Neuronal stem cell (in vitro differentiated cells): ENCODE measurements at regions not wholly inside any gene's neighbourhood (a gene's known extent, or its start where the extent isn't known, plus 50 kb on each side); places are given as distances from the start of the nearest gene placed in this dataset.

Source experiments
- DNase-seq: peaks from one replicate; pipeline ENCODE4 v3.0.0-alpha.2; 2013; ENCODE audit warnings: low spot score
- H2AFZ ChIP-seq: one replicate; pipeline ENCODE4 v1.6.1; 2013; ENCODE audit warnings: mild to moderate bottlenecking, low read length, inconsistent platforms
- H2AK5ac ChIP-seq: 2 replicates; pipeline ENCODE4 v1.6.1; 2013; ENCODE audit warnings: low read depth, mild to moderate bottlenecking, inconsistent platforms, low read length, moderate library complexity, mixed read lengths
- H2BK120ac ChIP-seq: 2 replicates; pipeline ENCODE4 v1.6.1; 2013; ENCODE audit warnings: low read depth, mild to moderate bottlenecking, inconsistent platforms, low read length, moderate library complexity, mixed read lengths
- H2BK12ac ChIP-seq: one replicate; pipeline ENCODE4 v1.6.1; 2013; ENCODE audit warnings: low read length, inconsistent platforms
- H2BK15ac ChIP-seq: 2 replicates; pipeline ENCODE4 v1.6.1; 2013; ENCODE audit warnings: mild to moderate bottlenecking, low read length, inconsistent platforms, mixed read lengths
- H2BK5ac ChIP-seq: one replicate; pipeline ENCODE4 v1.6.1; 2013; ENCODE audit warnings: inconsistent platforms, mild to moderate bottlenecking, low read length, moderate library complexity
- H3K14ac ChIP-seq: one replicate; pipeline ENCODE4 v1.6.1; 2013; ENCODE audit warnings: low read length, inconsistent platforms
- H3K18ac ChIP-seq: 2 replicates; pipeline ENCODE4 v1.6.1; 2013; ENCODE audit warnings: low read length, inconsistent platforms
- H3K23ac ChIP-seq: 2 replicates; pipeline ENCODE4 v1.6.1; 2013; ENCODE audit warnings: low read depth, mild to moderate bottlenecking, mixed read lengths, low read length, inconsistent platforms; ENCODE audit not compliant: poor library complexity
- H3K27ac ChIP-seq: replicated peaks from 3 replicates; pipeline ENCODE4 v1.5.1; 2013; ENCODE audit warnings: low read length, inconsistent platforms
- H3K27me3 ChIP-seq, 3 experiments: 2 replicates each; pipeline ENCODE4 v1.6.1; 2013; ENCODE audit warnings: low read length in 3 of 3, mild to moderate bottlenecking in 2 of 3, inconsistent platforms in 1 of 3, low read depth in 1 of 3, mixed read lengths in 1 of 3, moderate library complexity in 1 of 3; ENCODE audit not compliant: control insufficient read depth in 3 of 3, insufficient read depth in 3 of 3
- H3K36me3 ChIP-seq, 2 donors: replicated peaks in 1 of 2; 2 replicates each; pipeline ENCODE4 v1.6.1; 2013; ENCODE audit warnings: low read length in 2 of 2; ENCODE audit not compliant: control insufficient read depth in 2 of 2, insufficient read depth in 2 of 2
- H3K4ac ChIP-seq: 2 replicates; pipeline ENCODE4 v1.6.1; 2013; ENCODE audit warnings: inconsistent platforms, mild to moderate bottlenecking, low read length, moderate library complexity
- H3K4me1 ChIP-seq, 2 donors: 1 replicate in 1 of 2; 2 replicates in 1 of 2; pipeline ENCODE4 v1.6.1; 2013; ENCODE audit warnings: low read length in 2 of 2, low read depth in 1 of 2; ENCODE audit not compliant: control insufficient read depth in 2 of 2, insufficient read depth in 1 of 2
- H3K4me2 ChIP-seq: one replicate; pipeline ENCODE4 v1.6.1; 2013; ENCODE audit warnings: mild to moderate bottlenecking, low read length, inconsistent platforms; ENCODE audit not compliant: insufficient read depth, poor library complexity, severe bottlenecking
- H3K4me3 ChIP-seq, 2 donors: 2 replicates each; pipeline ENCODE4 v1.5.1; 2013; ENCODE audit warnings: low read length in 2 of 2, mild to moderate bottlenecking in 2 of 2, inconsistent platforms in 1 of 2, moderate library complexity in 1 of 2
- H3K79me1 ChIP-seq: one replicate; pipeline ENCODE4 v1.6.1; 2013; ENCODE audit warnings: low read depth, mild to moderate bottlenecking, inconsistent platforms, low read length, moderate library complexity
- H3K9ac ChIP-seq: one replicate; pipeline ENCODE4 v1.6.1; 2013; ENCODE audit warnings: mild to moderate bottlenecking, low read depth, low read length, inconsistent platforms; ENCODE audit not compliant: poor library complexity
- H3K9me3 ChIP-seq, 2 donors: replicated peaks in 1 of 2; 2 replicates each; pipeline versions ENCODE3 to v1.6.1; 2013; ENCODE audit warnings: low read length in 2 of 2, mild to moderate bottlenecking in 2 of 2, inconsistent platforms in 1 of 2, low read depth in 1 of 2, mixed read lengths in 1 of 2, moderate library complexity in 1 of 2; ENCODE audit not compliant: control insufficient read depth in 2 of 2, insufficient read depth in 1 of 2
- H4K8ac ChIP-seq: one replicate; pipeline ENCODE4 v1.6.1; 2013; ENCODE audit warnings: low read depth, mild to moderate bottlenecking, inconsistent platforms, low read length, moderate library complexity
- H4K91ac ChIP-seq: one replicate; pipeline ENCODE4 v1.6.1; 2013; ENCODE audit warnings: low read length, low read depth, mild to moderate bottlenecking, inconsistent platforms; ENCODE audit not compliant: poor library complexity
- WGBS, 2 donors: extraction: QIAGEN DNeasy Blood & Tissue Kit; methylation state at CpG; one replicate each; pipeline ENCODE4 v1.1.7; 2013; ENCODE audit warnings: missing lambda C conversion rate in 2 of 2, mixed read lengths in 1 of 2; ENCODE audit not compliant: insufficient read length in 2 of 2, insufficient replicate concordance in 1 of 2; ENCODE audit errors: extremely low coverage in 2 of 2; 5-methylcytosine and 5-hydroxymethylcytosine counted together

DNA sequence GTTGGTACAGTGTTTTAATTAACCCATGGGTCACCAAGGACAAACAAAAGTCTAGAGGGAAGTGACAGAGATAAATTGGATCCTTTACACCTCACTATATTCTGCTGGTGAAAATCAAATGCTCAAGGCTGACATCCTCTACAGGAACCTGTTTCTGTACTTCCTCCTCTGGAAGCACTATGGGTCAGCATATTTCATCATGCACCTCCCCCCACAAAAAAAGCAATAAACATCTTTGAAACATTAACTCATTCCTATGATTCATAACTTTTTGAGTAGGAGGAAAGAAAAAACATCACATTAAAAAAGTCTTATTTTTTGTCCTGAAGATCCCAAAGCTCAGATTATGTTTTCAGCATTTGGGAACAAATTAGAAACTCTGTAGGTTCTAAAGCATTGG is 588.3 kb upstream of the SGCG start:
- no peak overlapping the region for H3K9ac ChIP-seq
- no peak overlapping the region for H2AFZ ChIP-seq
- no peak overlapping the region for H3K14ac ChIP-seq
- H3K4ac ChIP-seq = no peak overlapping the region
- H3K79me1 ChIP-seq = no peaks in the 10 kb centered on the region
- no peak overlapping the region for H3K27ac ChIP-seq
- no peaks in the 10 kb centered on the region for H3K27me3 ChIP-seq
- H3K4me2 ChIP-seq = no peak overlapping the region
- no peak overlapping the region for H3K4me3 ChIP-seq
- H4K91ac ChIP-seq = no peak overlapping the region
- no peak overlapping the region for H2AK5ac ChIP-seq
- H3K4me1 ChIP-seq = peaks cover 0 to 2% of the 10 kb centered on the region in 2 donors
- H2BK120ac ChIP-seq = no peak overlapping the region
- no peaks in the 10 kb centered on the region for H3K36me3 ChIP-seq
- H3K23ac ChIP-seq = no peak overlapping the region
- no peak overlapping the region for H3K18ac ChIP-seq
- H3K9me3 ChIP-seq = no peaks in the 10 kb centered on the region
- DNase-seq = no peak
- H2BK5ac ChIP-seq = no peak overlapping the region
- no peak overlapping the region for H4K8ac ChIP-seq
- H2BK12ac ChIP-seq = no peak overlapping the region
- H2BK15ac ChIP-seq = no peak overlapping the region

DNA sequence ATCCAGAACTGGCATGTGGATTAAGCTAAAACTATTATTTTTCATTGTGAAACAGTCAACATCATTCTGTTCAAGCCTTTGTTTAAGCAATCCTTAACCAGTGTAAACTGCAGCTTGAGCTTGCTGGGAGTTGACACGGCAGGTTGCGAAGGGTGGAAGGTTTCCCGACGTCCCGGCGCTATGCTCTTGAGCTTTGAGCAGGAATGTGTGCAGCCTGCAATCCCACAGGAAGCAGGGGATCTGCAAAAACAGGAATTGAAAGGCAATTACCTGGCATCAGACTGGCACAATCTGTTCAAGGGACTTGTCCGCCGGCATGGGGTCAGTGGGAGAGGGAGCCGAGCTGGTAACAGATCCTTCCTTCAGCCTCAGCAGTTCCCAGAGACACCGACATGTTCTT is 586.7 kb upstream of the SGCG start:
- Histone ChIP-seq H3K4me2 (no peak overlapping the region), H4K8ac (no peak overlapping the region), H3K14ac (no peak overlapping the region), H2AK5ac (no peak overlapping the region), H2BK120ac (no peak overlapping the region), H3K27ac (no peak overlapping the region), H3K4me1 (peaks cover 0 to 2% of the 10 kb centered on the region in 2 donors), H2AFZ (peak overlapping the region; percentile 61), H2BK5ac (no peak overlapping the region), H3K9me3 (no peaks in the 10 kb centered on the region), H3K36me3 (no peaks in the 10 kb centered on the region), H4K91ac (no peak overlapping the region), H3K23ac (no peak overlapping the region), H3K18ac (peak overlapping the region; percentile 78), H3K9ac (no peak overlapping the region), H3K4ac (no peak overlapping the region), H2BK12ac (no peak overlapping the region), H3K27me3 (no peaks in the 10 kb centered on the region), H3K79me1 (no peaks in the 10 kb centered on the region), H3K4me3 (no peak overlapping the region), H2BK15ac (no peak overlapping the region)
- no peak for DNase-seq
- no CpG with 5 or more reads among the region's 10 CpGs for WGBS, 2 donors

DNA sequence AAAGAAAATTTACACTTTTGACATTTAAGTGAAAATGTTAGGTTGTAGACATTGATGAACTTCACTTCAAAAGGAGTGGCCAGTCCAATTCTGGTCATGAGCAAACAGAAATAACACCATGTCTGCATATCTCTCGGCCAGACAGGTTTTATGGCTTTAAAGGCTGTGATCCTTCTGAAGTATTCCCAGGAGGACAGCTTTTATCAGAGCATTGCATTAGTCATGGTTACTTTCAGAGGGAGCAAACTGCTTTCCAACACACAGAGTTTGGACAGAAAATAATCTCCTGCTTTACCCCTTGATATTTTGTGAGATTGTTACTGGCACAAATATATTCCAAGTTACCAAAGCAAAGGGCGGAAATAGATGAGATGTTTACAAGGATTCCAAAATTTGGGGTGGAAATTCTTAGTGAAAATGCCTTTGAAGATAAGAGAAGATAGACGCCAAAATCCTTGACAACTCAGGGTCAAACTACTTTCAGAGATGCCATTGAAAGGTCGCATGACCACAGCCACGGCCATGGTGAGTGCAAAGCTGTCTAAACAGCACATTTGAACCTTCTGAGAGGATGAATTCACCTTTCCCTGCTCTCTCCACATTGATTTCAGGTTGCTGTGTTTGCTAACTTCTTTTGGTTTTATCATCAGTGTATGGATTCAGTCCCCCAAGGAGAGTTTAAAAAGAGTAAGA is 584.5 kb upstream of the SGCG start:
- H3K4me1 ChIP-seq = peaks cover 0 to 2% of the 10 kb centered on the region in 2 donors
- no peak for DNase-seq
- H2BK15ac ChIP-seq = no peak overlapping the region
- no peak overlapping the region for H2AFZ ChIP-seq
- H3K36me3 ChIP-seq = no peaks in the 10 kb centered on the region
- no peak overlapping the region for H3K4ac ChIP-seq
- no peak overlapping the region for H2BK120ac ChIP-seq
- H2BK5ac ChIP-seq = no peak overlapping the region
- H3K23ac ChIP-seq = no peak overlapping the region
- H3K4me2 ChIP-seq = no peak overlapping the region
- H4K8ac ChIP-seq = no peak overlapping the region
- no peak overlapping the region for H3K4me3 ChIP-seq
- no peak overlapping the region for H3K14ac ChIP-seq
- no peaks in the 10 kb centered on the region for H3K79me1 ChIP-seq
- WGBS, 2 donors = no CpG with 5 or more reads among the region's 5 CpGs
- no peaks in the 10 kb centered on the region for H3K27me3 ChIP-seq
- no peak overlapping the region for H2AK5ac ChIP-seq
- H2BK12ac ChIP-seq = no peak overlapping the region
- H3K9me3 ChIP-seq = no peaks in the 10 kb centered on the region
- no peak overlapping the region for H3K9ac ChIP-seq
- no peak overlapping the region for H3K27ac ChIP-seq
- no peak overlapping the region for H4K91ac ChIP-seq
- H3K18ac ChIP-seq = no peak overlapping the region

DNA sequence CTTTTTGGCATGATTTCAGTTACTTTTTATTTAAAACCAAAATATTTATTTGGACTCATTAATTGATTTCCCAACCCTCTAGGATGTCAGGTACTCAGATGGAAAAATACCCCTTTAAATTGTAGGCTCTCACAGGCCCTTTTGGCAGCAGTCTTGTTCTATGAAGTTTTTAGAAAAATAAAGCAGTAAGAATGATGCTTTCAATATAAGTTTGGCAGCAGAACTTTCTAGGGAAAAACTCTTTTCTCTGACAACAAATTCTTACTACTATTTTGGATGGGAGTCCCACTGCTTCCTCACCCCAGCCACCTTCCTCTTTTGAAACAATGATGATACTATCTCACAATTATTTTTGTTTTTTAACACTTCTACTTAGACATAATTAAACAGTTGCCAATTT is 581.6 kb upstream of the SGCG start:
- Histone ChIP-seq H2BK12ac (no peak overlapping the region), H3K27me3 (no peaks in the 10 kb centered on the region)

More for the DNA sequence above, 581.6 kb upstream of the SGCG start:
- no peak for DNase-seq
- Histone ChIP-seq H2BK15ac (no peak overlapping the region), H2AFZ (no peak overlapping the region), H3K79me1 (no peaks in the 10 kb centered on the region), H3K36me3 (no peaks in the 10 kb centered on the region), H4K8ac (no peak overlapping the region), H3K27ac (no peak overlapping the region), H2BK5ac (no peak overlapping the region), H3K4ac (no peak overlapping the region), H3K4me1 (no peaks in the 10 kb centered on the region), H3K9ac (no peak overlapping the region), H3K18ac (no peak overlapping the region), H3K4me2 (no peak overlapping the region), H3K23ac (no peak overlapping the region), H3K14ac (no peak overlapping the region), H2AK5ac (no peak overlapping the region), H2BK120ac (no peak overlapping the region), H3K4me3 (no peak overlapping the region), H4K91ac (no peak overlapping the region), H3K9me3 (no peaks in the 10 kb centered on the region)
